ENCODE measurements at regions not wholly inside any gene's neighbourhood (a gene's known extent, or its start where the extent isn't known, plus 50 kb on each side); places are given as distances from the start of the nearest gene placed in this dataset.

DNA sequence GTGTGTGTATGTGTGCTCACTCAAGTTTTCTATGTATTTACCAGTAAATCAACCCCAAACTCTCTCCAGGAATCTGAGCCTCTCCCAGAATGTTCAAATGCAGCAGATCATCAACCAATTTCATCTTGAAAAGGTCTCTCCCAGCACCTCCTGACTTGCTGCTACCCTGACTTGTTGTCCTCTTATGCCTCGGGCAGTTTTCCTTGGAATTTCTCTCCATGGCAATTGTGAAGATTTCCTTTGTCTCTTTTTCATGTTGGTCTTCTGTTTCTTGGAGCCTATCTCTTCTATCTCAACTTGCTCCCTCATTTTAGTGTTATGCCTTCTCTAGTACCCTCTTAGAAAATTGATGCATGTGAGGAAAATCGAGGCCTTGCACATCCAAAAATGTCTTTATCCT, 303.6 kb upstream of the KIF2A start:
- FAIRE-seq (no peak), DNase-seq (ENCODE audit: low spot score) (no peak)

DNA sequence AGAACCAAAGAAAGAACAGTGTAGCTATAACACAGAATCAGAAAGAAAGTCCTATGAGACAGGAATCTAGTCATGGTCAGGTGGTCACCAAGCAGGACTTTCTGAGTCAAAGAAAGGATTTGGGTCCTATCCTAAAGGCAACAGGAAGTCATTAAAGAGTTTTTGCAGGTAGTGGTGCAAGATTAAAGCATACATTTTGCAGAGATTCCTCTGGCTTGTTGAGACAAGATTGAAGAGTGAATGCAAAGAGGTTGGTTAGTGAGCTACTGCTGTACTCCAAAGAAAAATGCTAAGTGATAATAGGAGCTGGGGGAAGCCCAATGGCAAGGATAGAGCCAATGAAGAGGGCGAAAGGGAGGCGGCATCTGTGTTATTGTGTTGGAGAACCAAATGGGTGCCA, 300.5 kb upstream of the KIF2A start:
- DNase-seq (ENCODE audit: low spot score) (no peak), FAIRE-seq (no peak)

DNA sequence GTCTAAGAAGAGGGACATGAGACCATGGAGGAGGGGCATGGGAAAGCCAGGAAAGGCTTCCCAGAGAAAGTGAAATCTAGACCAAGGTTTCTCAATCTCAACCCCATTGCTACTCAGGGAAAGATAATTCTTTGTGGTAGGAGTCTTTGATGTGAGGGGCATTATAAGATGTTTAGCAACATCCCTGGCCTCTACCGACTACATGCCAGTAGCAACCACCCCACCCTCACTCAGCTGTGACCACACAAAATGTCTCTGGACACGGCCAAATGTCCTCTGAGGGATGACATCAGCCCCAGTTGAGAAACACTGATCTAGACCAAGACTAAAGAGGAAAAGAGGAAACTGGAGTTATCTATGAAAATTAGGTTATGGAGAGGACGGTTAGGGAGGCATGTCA, 298.5 kb upstream of the KIF2A start:
- FAIRE-seq (no peak), DNase-seq (ENCODE audit: low spot score) (no peak)

DNA sequence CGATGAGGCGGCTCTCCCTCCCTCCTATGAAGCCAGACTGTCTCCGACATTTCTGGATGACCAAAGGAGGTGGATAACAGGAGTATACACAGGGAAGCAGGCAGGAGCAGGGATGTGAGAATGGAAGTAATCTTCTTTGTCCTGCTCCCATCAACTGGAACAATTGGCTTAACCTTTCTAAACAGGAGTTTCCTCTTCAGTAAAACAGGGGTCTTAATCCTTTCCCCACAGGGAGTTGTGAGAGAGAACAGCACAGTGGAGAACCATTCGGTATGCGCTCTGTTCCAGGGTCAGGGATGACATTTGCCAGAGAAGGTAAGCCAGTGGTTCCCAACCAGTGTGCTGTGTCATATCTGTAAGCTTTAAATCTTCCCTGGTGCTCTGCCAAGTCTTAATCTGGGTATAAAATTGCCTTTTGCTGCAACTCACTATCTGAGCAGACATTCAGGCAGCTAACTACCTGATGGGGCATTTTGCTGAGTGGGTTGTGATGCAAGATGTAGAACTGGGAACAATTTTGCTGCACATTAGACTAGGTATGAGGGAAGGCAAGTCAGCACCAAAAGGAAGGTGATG, 294.8 kb upstream of the KIF2A start:
- DNase-seq (ENCODE audit: low spot score) (no peak), FAIRE-seq (no peak)

DNA sequence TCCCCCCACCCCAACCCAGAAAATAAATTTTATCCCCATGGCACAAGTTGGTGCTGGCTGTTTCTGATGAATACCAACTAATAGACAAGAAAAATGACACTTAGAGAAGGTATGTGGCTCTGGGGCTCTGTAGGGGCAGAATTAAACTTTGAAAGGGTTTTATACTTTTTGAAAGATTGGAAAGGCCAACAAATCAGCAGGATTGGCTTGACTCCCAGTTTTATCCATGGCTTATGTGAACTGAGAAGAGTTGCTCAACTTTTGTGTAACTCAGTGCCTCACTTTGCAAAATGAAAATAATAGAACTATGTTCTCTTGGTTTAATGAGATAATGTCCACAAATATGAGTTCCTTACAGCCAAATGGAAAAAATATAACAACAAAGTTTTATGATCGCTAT, 288.9 kb upstream of the KIF2A start:
- FAIRE-seq = no peak
- no peak for DNase-seq (ENCODE audit: low spot score)

DNA sequence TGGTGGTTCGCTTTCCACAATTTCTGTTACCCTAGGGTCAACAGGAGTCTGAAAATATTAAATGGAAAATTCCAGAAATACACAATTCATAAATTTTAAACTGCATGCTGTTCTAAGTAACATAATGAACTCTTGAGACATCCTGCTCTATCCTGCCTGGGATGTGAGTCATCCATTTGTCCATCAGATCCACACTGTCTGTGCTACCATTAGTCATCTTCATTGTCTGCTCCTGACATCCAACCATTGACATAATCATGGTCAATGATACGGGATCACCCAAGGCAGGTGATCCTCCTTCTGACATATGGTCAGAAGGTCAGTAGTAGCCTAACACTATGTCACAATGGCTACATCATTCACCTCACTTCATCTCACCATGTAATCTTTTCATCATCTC, 276.7 kb upstream of the KIF2A start:
- FAIRE-seq = peak; percentile 58
- peak; percentile 51 for DNase-seq (ENCODE audit: low spot score)

DNA sequence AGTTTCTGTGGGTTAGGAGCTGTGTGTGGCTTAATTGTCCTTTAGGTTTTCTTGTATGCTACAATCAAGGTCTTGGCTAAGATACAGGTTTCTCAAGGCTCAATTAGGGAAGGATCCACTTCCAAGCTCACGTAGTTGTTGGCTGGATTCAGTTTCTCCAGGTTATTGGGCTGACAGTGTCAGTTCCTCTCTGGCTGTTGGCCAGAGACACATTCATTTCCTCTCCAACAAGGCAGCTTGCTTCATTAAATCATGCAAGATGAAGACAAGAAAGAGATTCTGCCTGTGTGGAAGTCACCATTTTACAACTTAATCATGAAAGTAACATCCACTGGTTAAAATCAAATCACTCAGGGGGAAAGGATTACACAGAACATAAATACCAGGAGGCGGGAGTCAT, 275.7 kb upstream of the KIF2A start:
- FAIRE-seq (no peak), DNase-seq (ENCODE audit: low spot score) (no peak)

DNA sequence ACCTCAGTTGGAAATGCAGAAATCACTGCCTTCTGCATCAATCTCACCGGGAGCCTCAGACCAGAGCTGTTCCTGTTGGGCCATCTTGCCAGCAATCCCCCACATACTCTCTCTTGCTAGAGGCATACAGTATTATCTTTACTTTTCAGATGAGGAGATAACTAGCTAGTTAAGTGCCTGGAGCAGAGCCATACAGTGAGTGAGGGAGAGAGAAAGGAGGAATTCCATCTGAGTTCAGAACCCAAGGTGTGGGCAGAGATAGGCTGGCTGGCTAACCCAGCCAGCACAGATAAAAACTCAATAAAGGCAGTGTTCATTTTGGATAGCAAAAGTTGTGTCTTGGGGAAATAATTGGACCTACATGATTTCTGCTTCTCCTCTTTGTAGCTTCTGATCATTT, 268.0 kb upstream of the KIF2A start:
- FAIRE-seq = no peak
- DNase-seq (ENCODE audit: low spot score) = no peak

DNA sequence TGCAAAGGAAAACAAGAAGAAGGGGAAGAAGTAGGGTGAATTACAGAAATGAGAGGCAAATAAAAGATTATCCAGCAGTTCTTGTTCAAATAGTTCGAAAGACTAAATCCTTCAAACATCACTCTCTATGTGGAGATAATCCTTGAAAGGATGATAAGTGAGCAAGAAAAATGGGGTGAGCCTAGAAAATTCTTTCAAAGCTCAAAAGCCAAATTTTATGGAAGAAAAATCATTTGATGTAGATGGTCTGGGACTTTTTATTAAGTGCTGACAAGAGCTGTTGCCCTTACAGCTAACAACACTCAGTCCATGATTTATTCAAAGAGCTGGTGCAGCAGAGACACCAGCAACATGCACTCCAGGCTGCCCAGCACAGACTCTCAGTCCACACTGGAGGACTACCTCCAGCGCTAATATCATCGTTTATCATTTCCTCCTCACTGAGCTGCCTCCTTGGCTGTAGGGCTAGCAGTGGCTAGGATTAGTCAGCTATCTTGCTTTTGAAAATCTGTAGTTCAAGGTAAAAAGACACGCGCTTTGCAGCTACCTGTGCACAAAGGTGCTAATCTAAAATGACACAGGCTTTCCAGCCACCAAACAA, 264.8 kb upstream of the KIF2A start:
- FAIRE-seq (no peak), DNase-seq (ENCODE audit: low spot score) (no peak)

DNA sequence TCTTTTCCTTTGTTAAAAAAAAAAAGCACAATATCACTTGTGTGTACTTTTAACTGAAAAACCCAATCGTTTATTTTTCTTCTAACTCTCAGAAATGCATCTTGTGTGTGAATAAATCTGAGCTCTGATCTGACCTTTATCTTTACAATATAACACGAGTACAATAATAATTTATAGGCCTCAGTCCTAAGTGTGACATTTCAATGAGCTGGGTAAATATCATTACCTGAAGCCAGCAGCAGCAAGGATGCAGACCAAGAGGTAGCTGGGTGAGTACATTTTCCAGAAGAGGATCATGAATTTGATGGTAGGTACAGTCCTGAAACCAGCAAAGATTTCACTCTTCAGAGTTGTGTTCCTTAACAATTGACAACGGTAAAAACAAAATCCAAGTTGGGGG, 264.0 kb upstream of the KIF2A start:
- no peak for DNase-seq (ENCODE audit: low spot score)
- FAIRE-seq = no peak

DNA sequence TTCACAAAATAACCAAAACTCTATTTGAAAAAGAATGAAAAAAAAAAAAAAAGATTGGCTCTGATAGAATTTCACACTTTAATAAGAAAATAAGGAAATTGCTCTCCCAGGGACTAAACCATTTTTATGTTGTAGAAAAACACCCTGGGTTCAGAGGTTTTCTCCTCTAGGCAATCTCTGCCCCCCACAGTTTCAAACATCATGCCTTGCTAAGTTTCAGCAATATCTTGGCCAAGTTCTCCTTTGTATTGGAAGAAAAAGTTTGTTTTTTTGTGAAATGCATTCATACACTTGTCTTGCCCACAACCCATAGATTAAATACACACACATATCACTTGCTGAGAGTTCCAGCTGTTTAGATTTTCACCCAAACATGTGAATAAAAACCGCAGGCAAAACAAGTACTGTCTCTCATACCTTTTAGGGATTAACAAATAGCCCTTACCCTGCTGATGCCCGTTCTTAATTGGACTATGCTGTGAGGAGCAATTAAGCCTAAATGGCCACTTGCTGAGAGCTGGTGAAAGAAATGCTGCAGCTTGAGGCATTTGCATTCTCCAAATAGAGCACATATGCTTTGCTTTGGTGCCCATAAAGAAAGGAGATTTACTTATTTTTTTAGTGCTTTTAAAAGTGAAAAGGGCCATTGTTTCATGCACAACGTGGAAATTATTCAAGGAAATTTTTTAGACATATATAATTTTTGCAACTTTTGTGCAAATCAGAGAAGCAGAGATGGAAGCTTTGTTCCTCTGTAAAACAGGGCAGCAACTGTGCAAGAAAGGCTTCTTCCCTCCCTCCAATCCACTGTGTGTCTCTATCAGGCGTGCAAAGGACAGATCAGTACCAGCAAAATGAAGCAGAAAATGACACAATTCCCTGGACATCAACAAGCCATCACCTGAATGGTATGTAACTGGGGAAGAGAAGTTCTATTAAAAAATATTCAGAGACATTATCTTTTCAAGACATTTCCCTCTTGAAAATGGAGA, 262.4 kb upstream of the KIF2A start:
- DNase-seq (ENCODE audit: low spot score) = no peak
- no peak for FAIRE-seq

DNA sequence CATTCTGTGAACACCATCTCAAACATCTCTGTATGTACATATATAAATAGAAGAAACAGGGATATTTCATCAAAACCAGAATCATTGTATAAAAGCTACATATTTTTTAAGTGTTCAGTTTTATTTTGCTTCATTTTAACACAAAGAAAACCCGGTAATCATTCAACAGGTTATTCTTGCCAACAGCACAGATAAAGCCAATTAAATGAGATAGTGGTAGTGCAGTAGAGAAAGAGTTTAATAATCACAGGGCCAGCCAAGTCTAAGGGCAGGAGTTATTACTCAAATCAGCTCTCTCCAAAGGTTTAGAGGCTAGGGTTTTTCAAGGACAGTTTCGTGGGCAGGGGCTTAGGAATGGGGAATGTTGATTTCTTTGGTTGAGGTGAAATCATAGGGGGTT, 261.0 kb upstream of the KIF2A start:
- FAIRE-seq (no peak), DNase-seq (ENCODE audit: low spot score) (no peak)

DNA sequence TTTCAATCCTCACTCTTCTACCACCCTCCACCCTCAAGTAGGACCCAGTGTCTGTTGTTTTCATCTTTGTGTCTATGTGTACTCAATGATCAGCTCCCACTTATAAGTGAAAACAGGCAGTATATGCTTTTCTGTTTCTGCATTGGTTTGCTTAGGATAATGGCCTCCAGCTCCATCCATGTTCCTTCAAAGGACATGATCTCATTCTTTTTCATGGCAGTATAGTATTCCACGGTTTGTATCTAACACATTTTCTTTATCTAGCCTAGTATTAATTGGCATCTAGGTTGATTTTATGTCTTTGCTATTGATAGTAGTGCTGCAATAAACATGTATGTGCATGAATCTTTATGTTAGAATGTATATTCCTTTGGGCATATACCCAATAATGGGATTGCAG, 259.8 kb upstream of the KIF2A start:
- no peak for FAIRE-seq
- DNase-seq (ENCODE audit: low spot score) = no peak

DNA sequence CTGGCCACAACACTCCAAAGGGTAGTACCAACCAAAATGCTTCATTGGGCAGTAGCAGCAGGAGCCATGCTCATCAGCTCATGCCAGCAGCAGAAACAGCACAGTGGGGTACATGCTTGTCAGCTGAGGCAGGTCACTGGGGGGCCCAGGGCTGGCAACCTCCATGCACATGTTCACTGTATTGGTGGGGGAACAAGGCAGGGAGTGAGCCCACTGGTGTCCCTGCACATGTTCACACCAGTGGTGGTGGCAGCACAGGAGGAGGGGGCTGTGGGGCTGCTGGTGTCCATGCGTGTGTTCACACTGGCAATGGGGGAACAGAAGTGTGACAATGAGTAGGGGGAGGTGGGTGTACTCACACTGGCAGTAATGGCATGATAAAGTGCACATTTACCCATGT, 254.3 kb upstream of the KIF2A start:
- no peak for DNase-seq (ENCODE audit: low spot score)

DNA sequence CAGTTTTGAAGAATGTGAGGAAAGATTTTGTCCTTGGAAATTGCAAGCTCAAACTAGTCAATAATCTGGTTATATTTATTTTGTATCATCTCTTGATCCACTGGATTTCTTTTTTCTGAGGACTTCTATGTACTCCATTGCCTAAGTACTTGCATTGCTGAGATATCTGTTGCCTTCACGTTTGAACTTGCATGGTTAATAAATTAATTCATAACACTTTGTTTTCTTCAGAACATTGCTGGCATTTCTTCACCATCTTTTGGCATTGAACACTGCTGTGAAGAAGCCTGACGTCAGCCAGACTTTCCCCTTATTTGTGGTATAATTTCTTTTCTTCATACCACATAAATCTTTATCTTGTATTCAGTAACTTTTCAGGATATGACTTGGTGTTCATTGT, 246.0 kb upstream of the KIF2A start:
- FAIRE-seq (no peak), DNase-seq (ENCODE audit: low spot score) (no peak)

More for the DNA sequence above, 254.3 kb upstream of the KIF2A start:
- FAIRE-seq = peak; percentile 80

DNA sequence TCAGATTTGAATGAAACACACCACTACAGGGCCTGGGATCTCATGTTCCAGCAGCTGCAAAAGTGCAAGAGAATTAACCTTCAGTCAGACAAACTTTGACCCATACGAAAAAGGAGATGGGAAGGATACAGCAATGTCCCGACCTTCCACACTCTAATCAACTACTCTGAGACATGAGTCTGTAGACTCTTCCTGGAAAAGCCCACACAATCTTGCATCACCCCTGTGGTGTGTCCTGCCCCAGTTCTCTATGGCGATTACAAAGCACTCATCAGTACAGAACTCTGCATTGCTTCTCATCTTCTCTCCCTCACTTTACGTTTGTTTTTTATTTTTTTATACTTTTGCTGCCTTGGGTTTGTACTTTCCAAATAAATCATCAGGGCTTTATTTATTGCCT, 241.0 kb upstream of the KIF2A start:
- FAIRE-seq (no peak), DNase-seq (ENCODE audit: low spot score) (no peak)

DNA sequence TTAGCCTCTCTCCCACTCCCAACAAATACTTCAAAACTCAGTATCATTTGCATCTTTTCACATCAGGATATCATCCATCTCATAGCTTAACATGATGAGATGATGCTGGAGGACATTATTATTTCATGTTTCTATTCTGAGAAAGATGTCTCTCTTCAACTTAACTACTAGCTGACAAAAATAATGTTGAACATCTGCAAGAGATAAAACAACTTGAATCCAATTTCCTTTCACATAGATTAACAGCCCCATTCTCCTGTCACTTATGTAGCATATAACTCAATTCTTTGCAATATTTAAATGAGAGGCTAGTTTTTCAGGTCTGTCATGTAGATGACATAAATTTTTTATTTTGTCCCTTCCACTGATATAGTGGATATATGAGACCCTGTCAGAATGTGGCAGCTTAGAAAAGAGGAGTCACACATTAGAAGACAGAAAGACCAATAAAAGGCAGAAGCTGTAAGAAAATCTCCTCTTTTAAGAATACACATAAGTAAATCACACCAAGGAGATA, 239.2 kb upstream of the KIF2A start:
- FAIRE-seq = no peak
- no peak for DNase-seq (ENCODE audit: low spot score)

DNA sequence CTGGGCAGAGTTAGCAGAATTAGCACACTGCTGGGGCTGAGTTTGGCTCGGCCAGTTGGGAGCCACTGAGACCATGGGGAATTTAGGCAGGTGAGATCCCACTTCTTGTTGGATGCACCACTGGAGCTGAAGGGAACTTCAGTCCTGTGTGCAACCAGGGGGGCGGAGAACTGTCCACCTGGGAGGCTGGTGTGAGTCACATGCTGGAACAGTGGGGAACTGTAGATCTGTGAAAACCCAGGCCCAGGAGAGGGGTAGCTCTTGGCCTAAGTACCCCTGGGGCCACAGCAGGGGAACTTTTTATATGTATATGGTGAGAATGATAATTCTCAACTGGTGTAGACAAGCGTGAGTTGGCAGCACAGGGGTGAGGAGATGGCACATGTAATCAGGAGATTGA, 237.5 kb upstream of the KIF2A start:
- DNase-seq (ENCODE audit: low spot score) (no peak), FAIRE-seq (no peak)

DNA sequence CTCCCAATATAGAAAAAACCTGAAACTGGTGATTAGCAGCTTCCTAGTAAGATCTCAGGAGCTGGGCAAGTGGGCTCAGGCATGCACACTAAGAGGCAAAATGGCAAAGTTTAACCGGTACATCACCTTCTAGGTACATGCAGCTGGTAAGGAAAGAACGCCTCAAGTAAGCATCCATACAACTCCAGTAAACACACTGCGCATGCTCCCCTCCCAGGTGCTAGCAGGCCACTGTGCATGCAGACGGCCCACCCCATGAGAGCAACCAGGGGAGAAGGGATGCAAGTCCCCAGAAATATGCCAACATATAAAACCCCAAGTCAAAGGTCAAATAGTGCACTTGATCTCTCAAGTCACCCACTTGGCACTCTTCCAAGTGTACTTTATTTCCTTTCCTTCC, 228.6 kb upstream of the KIF2A start:
- DNase-seq (ENCODE audit: low spot score) = no peak
- FAIRE-seq = no peak

DNA sequence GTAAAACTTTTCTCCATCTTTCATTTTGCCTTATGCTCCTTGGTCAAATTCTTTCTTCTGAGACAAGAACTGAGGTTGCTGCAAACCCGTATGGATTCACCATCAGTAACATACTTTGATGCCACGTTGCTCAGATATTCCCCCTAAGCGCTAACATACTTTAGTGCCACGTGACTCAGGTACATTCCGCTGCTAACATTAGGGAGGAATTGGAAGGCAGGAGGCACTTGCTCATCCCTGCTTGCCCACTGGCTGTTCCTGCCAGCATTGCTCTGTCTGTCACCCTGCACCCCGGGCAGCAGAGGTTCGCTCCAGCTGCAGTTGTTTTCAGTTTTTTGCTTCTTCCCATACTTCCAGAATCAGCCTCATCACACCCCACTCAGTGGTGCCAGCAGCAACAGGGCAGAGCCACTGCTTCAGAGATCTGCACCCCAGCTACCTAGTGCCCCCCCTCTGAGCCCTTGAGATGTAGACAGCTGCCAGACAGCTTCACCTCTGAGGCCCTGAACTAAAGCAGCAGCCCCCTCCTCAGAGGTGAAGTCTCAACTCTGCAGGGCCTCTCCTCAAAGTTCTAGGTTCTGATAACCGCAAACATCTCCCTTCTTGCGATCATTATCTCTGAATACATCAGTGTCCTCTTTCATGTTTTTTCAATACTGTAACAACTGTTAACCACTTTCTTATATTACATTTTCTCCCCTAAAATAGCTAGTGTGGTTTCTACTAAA, 228.0 kb upstream of the KIF2A start:
- DNase-seq (ENCODE audit: low spot score) = no peak
- FAIRE-seq = no peak

DNA sequence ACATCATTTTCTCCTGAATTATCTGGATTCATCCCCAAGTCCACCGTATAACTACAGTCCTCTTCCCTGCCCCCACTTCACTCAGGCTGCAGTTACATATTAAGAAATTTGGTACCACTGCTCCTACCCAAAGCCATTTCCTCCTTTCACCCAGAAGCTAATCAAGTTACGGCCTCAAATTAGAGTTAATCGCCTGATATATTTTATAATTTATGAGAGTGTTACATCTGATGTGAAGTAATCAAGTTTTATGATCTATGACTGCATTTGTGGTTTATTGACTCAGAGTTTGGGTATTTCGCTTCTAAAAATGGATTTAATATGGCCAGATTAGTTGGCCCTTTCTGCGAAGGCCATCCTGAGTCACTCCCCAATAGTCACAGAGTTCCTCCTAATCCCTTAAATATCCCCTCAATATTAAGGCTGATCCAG, 223.6 kb upstream of the KIF2A start:
- DNase-seq (ENCODE audit: low spot score) (peak; percentile 66), FAIRE-seq (no peak)

DNA sequence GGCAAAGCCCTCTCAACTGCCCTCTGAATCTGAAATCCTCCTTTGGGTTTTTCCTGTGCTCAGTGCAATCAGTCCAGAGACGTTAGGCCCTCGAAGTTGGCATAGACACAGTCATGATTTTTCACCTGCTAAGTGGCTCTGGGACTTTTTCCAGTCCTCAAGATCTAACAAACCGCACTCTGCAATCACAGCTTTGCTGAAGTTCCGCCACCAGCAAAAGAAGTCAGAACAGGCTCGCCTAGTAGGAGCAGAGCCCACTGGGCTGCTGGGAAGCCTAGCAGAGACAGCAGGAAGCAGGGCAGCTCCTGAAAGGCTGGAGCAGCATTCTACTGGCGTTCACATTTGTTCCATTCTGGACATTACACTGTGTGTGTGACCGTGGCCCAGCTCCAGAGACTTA, 222.8 kb upstream of the KIF2A start:
- DNase-seq (ENCODE audit: low spot score) (no peak), FAIRE-seq (no peak)
